LNCAP (cell line): ENCODE measurements at regions not wholly inside any gene's neighbourhood (a gene's known extent, or its start where the extent isn't known, plus 50 kb on each side); places are given as distances from the start of the nearest gene placed in this dataset.

Experiments used
- TF ChIP-seq, protein P1 (sequence below): fragments of 450-650 bp; IDR thresholded peaks from 2 replicates; pipeline ENCODE4 v1.5.1; 2017; ENCODE audit warnings: mild to moderate bottlenecking

DNA sequence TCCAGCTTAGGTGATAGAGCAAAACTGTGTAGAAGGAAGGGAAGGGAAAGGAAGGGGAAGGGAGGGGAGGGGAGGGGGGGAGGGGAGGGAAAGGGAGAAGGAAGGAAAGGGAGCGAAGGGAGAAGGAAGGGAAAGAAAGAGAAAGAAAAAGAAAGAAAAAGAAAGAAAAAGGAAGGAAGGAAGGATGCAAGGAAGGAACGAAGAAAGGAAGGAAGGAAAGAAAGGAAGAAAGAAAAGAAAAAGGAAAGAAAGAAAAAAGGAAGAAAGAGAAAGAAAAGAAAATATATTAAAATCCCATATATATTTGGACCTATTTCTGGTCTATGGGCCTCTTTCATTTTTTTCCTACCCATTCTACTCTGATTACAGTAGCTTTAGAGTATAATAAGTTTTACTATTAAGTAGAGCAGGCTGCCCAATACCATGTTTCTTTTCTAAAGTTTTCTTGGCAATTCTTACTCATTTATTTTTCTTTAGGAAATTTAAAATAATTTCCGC is 229.1 kb downstream of the AUH start:
- TF ChIP-seq, protein P1, sequence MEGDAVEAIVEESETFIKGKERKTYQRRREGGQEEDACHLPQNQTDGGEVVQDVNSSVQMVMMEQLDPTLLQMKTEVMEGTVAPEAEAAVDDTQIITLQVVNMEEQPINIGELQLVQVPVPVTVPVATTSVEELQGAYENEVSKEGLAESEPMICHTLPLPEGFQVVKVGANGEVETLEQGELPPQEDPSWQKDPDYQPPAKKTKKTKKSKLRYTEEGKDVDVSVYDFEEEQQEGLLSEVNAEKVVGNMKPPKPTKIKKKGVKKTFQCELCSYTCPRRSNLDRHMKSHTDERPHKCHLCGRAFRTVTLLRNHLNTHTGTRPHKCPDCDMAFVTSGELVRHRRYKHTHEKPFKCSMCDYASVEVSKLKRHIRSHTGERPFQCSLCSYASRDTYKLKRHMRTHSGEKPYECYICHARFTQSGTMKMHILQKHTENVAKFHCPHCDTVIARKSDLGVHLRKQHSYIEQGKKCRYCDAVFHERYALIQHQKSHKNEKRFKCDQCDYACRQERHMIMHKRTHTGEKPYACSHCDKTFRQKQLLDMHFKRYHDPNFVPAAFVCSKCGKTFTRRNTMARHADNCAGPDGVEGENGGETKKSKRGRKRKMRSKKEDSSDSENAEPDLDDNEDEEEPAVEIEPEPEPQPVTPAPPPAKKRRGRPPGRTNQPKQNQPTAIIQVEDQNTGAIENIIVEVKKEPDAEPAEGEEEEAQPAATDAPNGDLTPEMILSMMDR, result no peak

DNA sequence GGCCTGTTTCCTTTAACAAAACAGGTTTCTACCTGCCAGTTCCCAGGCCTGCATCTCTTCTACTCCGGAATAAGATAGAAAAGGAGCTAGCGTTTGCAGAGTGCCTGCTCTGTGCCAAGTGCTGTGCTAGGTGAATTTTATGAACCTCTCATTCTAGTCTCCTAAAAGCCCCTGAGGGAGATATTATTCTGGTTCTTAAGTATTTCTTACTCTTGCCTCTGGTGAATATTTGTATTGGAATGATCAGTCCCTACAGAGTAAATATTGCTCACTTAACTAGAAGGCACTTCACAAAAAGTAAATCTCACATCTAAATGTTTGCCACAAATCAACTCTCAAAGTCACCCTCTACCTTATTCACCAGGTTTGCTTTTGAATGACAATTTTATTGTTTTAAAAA is 227.1 kb downstream of the AUH start:
- TF ChIP-seq, protein P1, result no peak

DNA sequence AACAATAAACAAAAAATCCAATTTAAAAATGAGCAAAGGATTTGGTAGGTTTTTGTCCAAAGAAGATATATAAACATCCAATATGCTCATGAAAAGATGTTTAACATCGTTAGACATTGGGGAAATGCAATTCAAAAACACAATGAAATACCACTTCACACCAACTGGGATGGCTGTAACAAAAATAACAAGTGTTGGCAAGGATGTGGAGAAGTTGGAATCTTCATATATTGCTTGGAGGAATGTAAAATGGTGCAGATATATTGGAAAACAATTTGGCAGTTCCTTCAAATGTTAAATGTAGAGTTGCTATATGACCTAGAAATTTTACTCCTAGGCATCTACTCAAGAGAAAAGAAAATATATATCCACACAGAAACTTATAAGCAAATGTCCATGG is 224.3 kb downstream of the AUH start:
- TF ChIP-seq, protein P1, result no peak

DNA sequence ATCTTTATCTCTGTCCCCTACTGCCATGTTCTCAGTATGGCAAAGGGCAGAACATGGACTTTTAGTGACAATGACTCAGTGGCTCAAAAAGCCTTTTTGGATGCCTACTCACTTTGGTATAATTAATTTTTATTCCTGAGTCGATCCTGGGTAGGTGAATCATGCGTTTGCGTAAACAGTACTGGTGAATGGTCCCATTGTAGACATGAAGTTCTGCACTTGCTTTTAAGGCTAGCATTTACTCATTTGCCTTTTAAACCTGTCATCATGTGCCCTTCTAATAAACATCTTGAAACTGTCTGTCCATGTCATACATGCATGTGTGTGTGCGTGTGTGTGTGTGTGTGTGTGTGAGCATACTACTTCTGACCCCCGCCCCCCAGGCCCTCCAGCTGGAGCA is 223.0 kb downstream of the AUH start:
- TF ChIP-seq, protein P1, result no peak

DNA sequence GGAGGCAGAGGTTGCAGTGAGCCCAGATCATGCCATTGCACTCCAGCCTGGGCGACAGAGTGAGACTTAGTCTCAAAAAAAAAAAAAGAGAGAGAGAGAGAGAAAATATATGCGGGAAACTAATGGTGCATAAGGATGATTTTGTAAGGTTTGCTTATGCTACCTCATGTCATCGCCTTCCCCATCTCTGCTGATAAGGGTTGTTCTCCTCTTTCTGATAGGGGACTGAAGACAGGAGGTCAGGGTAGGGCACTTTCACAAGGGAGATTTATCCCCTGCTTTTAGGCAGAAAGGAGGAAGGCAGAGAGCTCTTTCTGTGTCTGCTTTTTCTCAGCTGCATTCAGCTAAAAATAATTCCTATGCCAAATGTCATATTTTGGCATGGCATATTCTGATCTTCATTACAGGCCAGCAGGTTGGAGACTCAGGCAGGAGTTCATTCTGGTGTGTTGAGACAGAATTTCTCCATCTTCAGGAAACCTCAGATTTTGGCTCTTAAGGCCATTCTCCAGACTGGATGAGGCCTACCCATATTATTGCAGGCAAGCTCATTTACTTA is 220.2 kb downstream of the AUH start:
- TF ChIP-seq, protein P1, result no peak

DNA sequence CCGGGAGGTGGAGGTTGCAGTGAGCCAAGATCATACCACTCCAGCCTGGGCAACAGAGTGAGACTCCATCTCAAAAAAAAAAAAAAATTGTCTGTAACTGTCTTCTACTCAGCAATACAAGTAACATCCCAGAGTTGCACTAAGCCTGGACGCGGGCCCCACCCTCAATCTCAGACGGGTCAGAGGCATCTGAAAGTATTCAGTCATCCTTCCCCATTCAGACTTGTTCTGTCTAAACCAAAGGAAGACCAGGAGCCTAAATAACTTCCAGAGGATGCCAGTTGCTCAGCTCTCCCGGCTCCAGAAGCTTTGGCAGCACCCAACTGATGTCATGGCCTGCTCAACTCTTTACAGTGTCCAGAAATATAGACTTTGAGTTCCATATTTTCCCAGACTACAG is 218.6 kb downstream of the AUH start:
- TF ChIP-seq, protein P1, result no peak

DNA sequence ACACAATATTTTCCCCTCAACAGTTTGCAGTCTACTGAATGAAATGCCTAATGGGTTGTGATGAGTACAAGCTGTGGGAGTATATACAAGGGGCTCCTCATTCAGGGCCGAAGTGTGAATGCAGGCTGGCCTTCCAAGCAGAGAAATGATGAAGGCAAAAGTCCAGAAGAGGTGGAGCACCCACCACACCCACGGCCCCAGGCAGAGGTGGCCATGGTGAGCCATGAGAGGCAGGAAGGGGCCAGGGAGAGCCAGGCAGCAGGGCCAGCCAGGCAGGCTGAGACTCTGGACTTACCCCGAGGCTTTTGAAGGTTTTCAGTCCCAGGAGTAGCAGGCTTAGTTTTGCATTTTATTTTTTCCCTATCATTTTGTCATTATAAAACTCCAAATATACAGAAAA is 218.1 kb downstream of the AUH start:
- TF ChIP-seq, protein P1, result no peak

DNA sequence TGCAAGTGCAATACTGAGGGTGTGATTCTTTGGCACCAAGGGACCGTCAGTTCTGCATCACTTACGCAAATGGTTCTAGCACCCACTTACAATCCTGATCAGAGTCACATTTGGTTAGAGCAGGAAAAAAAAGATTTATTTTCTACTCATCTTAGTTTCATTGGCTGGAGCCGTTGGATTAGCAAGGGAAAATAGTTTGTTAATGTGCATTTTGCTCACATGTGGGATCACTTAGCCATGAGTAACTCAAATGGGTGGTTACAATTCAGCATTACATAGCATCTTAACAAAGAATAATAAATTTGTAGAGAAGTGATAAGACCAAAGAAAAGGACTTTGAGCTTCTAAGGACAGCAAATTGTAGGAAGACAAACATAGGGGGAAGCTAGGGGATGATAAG is 216.9 kb downstream of the AUH start:
- TF ChIP-seq, protein P1, result no peak
